Muscle of back (tissue), 3 donors: ENCODE measurements at regions not wholly inside any gene's neighbourhood (a gene's known extent, or its start where the extent isn't known, plus 50 kb on each side); places are given as distances from the start of the nearest gene placed in this dataset.
A peak's percentile ranks its signal among the peaks of the same experiment; 100 is the strongest.

Experiments
- DNase-seq, 3 donors: peaks; one replicate each; pipeline versions ENCODE4 v3.0.0 to v3.0.0-alpha.2; 2013

- DNase-seq = no peak
Measured at GRCh38 chr10:132467464-132468149, 70.0 kb upstream of the INPP5A start.

DNA sequence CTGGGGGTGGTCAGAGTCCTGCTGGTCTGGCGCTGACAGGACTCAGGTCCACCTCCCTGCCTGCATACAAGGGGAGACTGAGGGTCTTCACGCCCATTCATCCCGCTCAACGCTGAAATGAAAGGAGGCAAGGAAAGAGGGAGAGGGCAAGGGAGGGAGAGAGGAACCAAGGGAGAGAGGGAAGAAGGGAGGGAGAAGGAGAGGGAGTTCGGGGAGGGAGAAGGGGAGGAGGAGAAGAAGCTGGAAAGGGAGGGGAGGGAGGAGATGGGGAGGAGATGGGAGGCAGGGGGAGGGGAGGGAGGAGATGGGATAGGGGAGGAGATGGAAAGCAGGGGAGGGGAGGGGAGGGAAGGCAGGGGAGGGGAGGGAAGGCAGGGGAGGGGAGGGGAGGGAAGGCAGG, 69.4 kb upstream of the INPP5A start:
- no peak for DNase-seq

DNA sequence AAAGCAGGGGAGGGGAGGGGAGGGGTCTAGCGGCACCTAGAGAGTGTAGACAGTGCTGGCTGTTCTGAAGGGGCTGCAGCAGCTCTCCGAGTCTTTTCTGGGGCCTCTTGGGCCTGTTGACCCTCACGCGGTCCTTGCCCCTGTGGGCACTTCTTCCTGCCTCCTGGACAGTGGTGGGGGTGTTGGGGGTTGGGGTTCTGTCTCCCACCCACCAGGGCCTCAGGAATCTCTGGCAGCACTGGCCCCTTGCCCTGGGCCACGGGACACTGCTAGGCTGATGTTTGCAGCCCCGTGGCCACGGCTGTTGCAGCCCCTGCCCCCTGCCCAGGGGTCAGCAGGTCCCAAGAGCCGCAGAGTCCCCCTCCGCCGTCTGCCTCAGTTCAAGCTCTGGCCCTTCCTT, 68.9 kb upstream of the INPP5A start:
- no peak for DNase-seq

GRCh38 chr10:132469197-132469884, 68.2 kb upstream of the INPP5A start:
- no peak for DNase-seq

DNA sequence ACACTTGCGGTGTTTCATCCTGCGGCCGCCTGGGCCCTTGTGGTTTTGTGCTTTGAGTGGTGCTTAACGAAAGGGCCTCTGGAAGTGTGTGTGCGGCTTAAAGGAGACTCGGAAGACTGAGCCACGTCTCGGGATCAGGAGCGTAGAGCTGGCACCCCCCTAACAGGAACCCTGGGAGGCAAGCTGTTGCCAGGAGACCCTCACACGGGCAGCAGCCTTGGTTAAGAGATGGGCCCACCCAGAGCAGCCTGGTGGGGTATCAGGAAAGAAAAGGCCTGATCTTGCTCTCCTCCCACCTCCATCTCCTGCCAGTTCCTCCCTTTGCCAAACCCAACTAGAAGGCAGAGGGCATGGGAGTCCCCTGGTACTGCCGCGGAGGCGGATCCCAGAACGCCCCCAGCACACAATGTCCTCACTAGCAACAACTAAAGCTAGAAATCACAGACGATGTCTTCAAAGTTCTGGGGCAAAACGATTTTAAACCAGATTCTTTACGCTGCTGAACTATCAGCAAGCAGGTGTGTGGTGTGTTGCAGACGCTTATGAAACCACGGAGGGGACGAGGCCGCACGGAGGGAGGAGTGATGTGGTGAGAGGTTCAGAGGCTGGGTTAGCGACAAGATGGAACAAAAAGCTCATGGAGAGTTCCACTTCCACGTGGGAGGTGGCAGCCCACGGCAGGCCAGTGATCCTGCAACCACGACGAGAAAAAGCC, 67.0 kb upstream of the INPP5A start:
- DNase-seq = no peak

GRCh38 chr10:132471125-132471451, 66.5 kb upstream of the INPP5A start:
- DNase-seq = no peak

GRCh38 chr10:132471484-132471883, 66.1 kb upstream of the INPP5A start:
- no peak for DNase-seq

DNA sequence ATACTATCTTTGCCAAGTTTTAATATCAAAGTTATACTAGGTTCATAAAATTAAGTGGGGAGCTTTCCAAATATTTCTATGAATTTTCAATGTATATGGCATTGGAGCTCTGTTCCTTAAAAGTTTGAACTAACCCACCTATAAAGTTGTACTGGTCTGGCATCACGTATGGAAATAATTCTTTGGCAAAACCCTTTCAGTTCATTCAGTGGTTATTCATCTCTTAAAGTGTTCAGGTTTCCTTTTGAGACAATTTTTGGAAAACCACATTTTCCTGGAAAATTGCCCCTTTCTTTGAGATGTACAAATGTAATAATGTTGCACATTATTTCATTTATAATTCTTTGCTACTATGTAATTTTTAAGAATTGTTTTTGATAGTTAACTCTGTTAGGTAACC, 62.5 kb upstream of the INPP5A start:
- DNase-seq = peak in 2 of 3 donors; percentile 56 to 66

GRCh38 chr10:132476146-132477065, 61.2 kb upstream of the INPP5A start:
- DNase-seq = no peak

GRCh38 chr10:132477066-132477397, 60.6 kb upstream of the INPP5A start:
- DNase-seq = no peak

DNA sequence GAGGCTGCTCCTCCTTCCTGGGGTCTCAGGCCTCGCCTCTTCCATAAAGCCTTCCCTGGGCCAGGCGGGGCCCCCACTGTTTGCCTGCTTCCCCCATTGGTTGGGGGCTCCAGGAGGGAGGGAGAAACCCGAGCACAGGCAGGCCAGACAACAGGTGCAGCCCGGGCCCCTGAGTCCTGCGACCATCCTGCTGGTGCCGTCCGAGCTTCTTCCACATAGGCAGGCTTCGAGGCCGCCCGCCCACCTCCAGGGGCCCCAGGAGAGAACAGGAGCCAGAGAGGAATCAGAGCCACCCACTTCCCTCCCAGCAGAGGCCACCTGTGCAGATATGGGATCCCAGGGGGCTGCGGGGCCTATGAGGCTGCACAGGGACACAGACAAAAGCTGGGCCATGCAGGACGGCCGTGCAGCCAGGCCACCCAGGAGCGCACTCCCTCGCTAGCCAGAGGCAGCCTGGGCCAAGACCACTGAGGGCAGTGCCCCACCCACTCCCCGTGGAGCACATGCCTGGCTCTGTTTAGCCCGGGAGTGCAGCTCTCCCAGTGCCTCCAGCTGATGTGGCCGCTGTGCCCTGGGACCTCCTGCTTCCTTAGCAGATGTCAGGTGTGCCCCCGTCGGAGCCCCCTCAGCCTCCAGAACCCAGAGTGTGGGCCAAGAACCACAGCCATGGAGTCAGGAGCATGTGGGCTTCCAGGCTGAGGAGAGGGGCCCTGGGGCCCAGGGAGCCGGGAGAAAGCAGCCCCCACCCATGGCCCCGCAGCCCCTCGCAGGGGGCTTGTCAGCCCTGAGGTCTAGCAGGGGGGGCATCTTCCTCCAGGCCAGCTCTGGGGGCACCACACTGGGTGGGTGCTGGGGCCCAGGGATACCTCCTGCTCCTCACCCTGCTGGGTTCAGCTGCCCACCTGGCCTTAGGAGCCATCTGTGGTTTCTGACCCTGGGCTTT, 59.9 kb upstream of the INPP5A start:
- no peak for DNase-seq

- DNase-seq = no peak
Measured at GRCh38 chr10:132478341-132479023, 59.1 kb upstream of the INPP5A start.

DNA sequence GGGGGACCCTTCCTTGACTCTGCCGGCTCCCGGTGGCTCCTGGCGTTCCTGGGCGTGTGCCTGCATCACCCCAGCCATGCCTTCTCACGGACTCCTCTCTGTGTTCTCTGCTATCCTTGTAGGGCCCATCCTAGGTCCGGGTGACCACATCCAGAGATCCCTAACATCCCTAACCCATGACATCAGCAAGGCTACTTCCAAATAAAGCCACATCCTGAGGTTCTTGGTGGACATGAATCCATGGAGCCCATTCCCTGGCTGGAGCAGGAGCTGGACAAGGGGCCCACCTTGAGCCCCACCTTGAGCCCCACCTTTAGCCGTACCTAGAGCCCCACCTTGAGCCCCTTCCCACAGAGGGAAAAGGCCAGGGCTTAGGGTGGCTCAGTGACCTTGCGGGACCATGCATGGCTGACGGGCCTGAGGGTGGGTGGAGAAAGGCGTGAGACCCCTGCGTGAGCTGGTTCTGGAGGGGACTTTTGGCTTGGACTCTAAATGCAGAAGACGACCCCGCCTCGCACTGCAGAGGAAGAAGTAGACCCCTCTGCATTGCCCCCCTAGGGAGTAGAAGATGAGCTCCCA, 58.5 kb upstream of the INPP5A start:
- no peak for DNase-seq

- no peak for DNase-seq
Measured at GRCh38 chr10:132479603-132480221, 57.9 kb upstream of the INPP5A start.

GRCh38 chr10:132480356-132480755, 57.2 kb upstream of the INPP5A start:
- no peak for DNase-seq

- DNase-seq = no peak
Measured at GRCh38 chr10:132481690-132482089, 55.9 kb upstream of the INPP5A start.

DNA sequence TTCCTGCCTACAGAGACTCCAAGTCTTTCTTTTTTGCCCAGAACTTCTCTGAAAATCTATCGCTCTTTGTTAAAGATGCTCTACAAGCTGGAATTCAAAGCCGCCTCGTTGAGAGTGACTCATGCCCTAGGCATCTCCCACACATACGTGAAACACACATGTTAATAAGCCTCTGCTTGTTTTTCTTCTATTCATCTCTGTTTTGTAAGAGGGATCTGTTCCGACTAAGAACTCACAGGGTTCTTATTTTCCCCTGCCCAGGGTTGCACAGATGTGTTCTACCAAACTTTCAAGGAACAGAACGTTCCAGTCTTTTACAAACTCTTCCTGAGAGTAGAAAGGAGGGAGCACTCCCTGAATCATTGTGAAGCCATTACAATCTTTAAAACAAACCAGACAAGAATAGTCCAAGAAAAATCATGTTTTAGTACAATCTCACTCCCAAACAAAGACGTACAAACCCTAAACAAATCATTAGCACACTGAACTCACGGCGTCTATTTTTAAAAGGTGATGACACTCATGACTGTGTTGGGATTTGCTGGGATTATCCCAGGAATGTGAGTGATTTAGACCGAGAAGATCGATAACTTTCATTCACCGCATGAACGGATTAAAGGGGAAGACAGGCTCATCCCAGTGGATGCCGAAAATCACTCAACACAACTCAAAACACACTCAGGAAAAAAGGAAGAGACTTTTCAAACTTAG, 55.3 kb upstream of the INPP5A start:
- DNase-seq = peak; percentile 34 to 67 (median 61)

DNA sequence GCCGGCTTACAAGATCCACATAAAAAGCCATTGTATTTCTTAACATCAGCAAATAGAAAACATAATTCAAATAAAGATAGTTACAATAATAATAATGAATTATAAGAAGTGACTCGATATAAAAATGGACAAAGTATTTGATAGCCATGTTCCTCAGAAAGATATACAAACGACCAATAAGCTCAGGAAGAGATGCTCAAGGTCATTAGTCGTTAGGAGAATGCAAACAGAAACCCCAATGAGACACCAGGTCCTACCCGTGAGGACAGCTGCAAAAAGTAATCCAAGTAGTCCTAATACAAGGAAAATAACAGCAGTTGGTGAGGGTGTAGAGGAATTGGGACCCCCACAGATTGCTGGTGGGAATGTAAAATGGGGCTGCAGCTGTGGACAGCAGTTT, 54.2 kb upstream of the INPP5A start:
- no peak for DNase-seq

DNA sequence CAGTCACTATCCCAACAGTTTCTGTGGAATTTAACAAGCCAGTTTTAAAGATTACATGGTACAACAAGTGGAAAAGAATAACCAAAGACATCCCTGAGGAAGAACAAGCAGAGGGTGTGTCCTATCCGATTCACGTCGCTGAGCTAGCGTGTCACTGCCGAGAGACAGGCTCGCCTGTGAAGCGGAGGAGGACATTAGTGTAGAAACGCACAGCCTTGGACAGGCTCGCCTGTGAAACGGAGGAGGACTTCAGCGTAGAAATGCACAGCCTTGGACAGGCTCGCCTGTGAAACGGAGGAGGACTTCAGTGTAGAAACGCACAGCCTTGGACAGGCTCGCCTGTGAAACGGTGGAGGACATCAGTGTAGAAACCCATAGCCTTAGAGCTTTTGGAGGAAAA, 52.7 kb upstream of the INPP5A start:
- no peak for DNase-seq
